Right renal cortex interstitium (tissue), 3 donors: ENCODE measurements at regions not wholly inside any gene's neighbourhood (a gene's known extent, or its start where the extent isn't known, plus 50 kb on each side); places are given as distances from the start of the nearest gene placed in this dataset.
A peak's percentile ranks its signal among the peaks of the same experiment; 100 is the strongest.

Experiments
- DNase-seq, 3 donors: peaks; one replicate each; pipeline ENCODE4 v3.0.0-alpha.2; 2013; ENCODE audit warnings: low read depth in 3 of 3, low spot score in 2 of 3

DNA sequence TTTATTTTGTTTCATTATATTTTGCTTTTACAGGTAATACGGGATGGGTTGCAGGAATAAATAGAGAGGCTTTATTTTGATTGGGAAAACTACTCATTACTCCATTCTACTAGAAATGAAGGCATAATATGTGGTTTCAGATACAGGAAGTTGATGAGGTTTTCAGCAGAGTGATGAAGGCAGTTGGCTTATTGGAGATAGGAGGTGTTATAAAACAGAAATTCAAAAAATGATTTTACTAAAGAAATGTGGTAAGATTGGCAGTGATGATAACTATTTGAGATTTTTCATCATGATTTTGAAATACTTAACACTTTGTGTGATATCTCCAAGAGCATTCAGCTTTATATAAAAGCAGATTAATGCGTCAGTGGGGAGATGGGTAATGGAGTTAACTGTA, 1445.7 kb upstream of the CADM2 start:
- no peak for DNase-seq

DNA sequence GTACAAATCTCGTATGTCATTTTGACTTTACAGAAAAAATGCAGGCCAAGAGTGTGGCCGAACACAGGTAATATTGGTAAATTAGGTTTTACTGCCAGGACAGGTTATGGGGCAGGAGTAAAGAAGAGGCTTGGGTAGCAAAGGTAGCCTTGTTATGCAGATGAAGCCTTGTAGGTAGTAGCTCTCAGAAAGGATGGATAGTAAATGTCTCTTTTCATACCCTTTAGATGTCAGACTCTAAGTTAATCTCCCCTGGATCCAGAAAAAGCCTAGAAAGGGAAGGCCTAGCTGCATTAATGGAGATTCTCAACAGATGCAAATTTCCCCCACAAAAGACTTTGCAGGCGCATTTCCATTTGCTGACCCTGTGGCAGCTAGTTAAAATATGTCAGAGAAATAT, 1445.1 kb upstream of the CADM2 start:
- DNase-seq = no peak

GRCh38 chr3:83514130-83514914, 1444.5 kb upstream of the CADM2 start:
- no peak for DNase-seq

DNA sequence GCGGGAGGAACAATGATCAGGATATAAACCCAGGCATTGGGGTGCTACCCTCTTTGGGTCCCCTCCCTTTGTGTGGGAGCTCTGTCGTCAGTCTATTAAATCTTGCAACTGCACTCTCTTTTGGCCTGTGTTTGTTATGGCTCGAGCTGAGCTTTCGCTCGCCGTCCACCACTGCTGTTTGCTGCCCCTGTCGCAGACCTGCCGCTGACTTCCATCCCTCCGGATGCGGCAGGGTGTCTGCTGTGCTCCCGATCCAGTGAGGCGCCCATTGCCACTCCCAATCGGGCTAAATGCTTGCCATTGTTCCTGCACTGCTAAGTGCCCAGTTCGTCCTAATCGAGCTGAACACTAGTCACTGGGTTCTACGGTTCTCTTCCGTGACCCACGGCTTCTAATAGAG, 1443.7 kb upstream of the CADM2 start:
- no peak for DNase-seq

- DNase-seq = peak; percentile 19 to 33 (median 23)
Measured at GRCh38 chr3:83523470-83524073, 1435.2 kb upstream of the CADM2 start.

- no peak for DNase-seq
Measured at GRCh38 chr3:83524901-83525300, 1433.9 kb upstream of the CADM2 start.

DNA sequence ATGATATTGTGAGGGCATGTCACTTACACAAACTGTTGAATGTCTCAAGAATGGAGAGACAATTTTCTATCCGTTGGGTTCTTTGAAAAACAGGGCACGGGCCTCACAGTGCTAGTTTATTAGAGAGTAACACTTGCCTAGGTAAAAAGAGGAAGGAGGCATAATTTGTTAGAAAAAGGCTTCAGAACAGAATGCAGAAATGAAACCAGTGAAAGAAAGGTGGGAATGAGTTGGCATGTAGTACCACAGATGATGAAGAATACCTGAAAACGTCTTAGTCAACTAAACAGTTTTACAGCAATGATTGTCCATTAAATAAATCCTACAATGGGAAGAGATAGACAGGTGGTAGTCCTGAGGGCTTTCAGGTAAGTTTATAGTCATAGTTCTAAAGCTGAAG, 1399.7 kb upstream of the CADM2 start:
- DNase-seq = no peak

DNA sequence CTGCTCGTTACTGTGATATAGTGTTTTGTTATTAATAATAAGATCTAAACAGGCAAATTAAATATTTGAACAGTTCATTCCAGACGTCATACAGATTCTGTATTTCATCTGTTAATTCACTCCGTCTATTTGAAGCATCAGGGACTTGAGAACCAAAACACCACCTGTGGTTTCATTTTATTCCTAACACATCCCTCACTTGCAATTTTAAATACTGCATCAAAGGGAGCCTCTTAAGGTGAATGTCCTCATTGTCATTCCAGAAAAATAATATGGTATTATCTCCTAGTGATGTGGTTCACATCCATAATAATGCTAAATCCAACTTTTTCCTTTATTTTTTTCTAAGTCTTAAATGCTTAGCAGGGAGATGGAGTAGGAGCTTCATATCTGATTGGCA, 1390.9 kb upstream of the CADM2 start:
- DNase-seq = no peak

DNA sequence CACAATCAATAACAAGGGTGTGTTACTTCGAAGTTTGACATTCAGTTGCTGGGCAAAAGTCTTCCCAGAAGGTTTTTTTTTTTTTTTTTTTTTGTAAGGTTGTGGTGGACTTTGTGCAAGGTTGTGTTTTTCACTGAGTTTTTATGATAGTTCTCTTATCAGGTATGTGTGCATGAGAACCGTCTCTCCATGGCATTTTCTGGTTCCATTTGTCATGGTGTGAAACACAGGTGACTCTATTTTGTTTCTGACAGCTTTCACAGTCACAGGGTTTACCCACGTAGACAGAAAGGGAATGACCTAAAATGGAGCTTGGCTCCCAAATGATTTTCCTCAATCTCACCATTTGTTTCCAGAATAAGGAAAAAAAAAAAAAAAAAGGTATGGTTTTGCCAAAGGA, 1377.2 kb upstream of the CADM2 start:
- DNase-seq = no peak

DNA sequence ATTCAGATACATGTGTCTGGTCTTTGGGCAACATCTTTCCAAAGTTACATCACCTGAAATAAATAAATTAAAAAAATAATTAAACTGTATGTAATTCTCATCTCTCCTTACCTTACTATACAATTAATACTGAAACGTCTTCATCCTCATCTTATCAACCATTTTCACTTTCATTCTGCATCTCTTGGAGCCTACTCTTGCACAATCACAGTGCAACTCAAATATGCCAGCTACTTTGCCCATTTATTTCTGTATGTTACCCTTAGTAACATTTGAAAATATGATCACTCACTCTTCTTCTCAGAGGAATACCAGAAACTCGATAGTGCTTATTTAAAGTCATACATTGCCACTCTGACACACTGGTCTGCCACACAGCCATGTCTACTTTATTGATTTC, 1357.1 kb upstream of the CADM2 start:
- no peak for DNase-seq

DNA sequence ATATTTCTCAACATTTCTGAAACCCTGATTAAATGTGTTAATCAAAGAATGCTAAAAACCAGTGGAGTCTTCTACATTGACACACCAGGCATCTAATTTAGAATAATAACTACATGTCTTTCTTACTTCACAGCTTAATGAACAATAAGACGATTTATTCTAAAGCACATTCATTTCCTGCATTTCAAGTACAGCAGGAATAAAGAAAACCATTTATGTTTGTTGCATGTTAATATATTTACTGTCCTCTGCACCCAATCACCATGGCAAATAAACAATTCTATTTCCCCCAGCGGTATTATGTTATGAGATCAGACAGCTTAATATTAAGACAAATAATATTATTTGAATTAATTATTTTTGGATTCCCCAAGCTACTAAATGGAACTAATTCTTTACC, 1336.3 kb upstream of the CADM2 start:
- DNase-seq = no peak

- no peak for DNase-seq
Measured at GRCh38 chr3:83625261-83625660, 1333.5 kb upstream of the CADM2 start.

- no peak for DNase-seq
Measured at GRCh38 chr3:83628471-83628870, 1330.3 kb upstream of the CADM2 start.

DNA sequence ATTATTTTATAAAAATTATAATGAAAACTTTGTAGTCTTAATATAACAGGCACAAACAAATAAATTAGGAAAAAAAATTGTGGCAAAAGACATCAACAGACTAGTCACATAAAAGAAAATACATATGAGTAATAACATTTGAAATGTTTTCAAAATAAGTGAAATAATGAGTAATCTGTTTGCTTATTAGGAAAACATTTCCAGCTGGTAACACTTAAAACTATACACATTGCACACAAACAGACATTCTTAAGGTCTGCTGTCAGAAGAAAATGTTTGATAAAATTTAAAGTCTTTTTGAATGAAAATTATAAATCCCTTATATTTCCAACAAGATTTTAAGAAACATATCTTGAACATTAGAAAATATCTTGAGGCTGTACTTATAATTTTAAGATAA, 1326.3 kb upstream of the CADM2 start:
- no peak for DNase-seq

- DNase-seq = no peak
Measured at GRCh38 chr3:83633758-83634157, 1325.0 kb upstream of the CADM2 start.

- DNase-seq = no peak
Measured at GRCh38 chr3:83649692-83650091, 1309.1 kb upstream of the CADM2 start.

DNA sequence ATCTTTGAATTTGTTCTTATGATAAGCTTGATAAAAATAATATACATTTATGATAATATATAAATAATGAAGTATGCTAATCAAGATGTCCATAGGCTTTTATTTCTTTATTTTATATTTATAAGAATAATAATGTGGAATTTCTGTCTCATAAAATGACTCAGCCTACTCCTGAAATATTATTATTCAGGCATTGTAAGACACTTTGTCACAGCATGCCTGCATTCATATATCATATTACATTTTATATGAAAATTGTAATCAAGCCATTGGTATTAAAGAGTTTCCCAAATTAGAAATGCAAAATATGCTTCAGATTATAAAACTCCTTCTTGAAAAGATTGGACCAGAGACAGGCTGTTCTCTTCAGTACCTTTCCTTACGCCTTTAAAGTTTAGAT, 1303.7 kb upstream of the CADM2 start:
- DNase-seq = no peak

GRCh38 chr3:83662381-83662960, 1296.3 kb upstream of the CADM2 start:
- DNase-seq = no peak

DNA sequence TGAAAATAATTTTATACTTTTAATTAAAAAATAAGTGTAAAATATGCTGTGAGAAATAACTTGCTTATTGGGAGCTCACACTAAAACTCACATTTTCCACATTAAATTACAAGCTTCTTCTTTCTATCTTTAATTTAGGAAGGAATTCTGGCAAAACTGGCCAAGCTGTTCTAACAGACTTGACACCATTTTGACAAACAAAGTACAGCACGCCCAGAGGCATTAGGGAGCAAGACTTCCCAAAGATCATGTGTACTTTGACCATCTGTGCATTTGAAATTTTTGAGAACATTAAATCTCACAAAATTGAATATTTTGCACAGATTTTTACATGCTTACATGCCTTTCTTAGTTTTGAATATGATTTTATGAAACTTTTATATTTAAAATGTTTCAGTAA, 1288.4 kb upstream of the CADM2 start:
- DNase-seq = no peak

- DNase-seq = no peak
Measured at GRCh38 chr3:83683937-83684598, 1274.7 kb upstream of the CADM2 start.

DNA sequence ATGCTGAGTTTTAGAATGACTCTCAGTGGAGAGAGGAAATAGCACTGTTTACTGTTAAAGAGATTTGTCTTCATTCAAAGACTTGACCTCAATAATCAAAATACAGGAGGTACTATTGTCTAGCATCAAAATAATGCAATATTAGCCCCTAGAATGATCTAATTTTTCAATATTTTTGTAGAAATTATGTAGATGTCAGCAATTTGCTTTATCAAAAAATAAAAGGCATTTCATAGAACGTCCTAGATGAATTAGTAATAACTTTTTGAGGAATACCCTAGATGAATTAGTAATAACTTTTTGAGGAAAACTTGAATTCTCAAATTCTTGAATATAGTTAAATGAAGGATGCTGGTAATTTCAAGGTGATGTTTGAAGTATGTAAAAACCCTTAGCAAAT, 1252.1 kb upstream of the CADM2 start:
- DNase-seq = no peak

DNA sequence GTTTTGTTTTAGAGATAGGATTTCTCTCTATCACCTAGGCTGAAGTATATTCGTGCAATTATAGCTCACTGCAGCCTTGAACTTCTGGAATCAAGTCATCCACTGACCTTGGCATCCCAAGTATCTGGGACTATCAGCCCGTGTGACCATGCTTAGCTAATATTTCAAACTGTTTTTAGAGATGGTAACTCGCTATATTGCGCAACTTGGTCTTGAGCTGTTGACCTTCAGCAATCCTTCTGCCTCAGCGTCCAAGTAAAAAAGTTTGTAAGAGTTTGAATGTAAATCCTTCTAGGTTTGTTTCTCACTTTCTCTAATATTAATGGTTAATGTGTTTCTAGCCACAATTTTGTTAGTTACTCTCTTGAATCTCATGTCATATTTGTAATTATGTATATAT, 1243.5 kb upstream of the CADM2 start:
- DNase-seq = no peak
